Activated T-cell treated with anti-CD3 and anti-CD28 coated beads, Interleukin-2, amount 50 U/mL, for 72 hours (primary cell): ENCODE measurements at regions not wholly inside any gene's neighbourhood (a gene's known extent, or its start where the extent isn't known, plus 50 kb on each side); places are given as distances from the start of the nearest gene placed in this dataset.

Experiments used
- ATAC-seq, 2 donors: fragments of 150-1000 bp; cut with Tn5 transposase; replicated peaks in 1 of 2; 2 replicates each; pipeline ENCODE4 v1.10.0; 2021; ENCODE audit warnings: moderate library complexity in 2 of 2, mild to moderate bottlenecking in 1 of 2
- DNase-seq, 2 donors: peaks; one replicate each; pipeline ENCODE4 v3.0.0; 2021 to 2022; ENCODE audit warnings: mixed read lengths in 1 of 2
- H3K27ac Mint-ChIP-seq: one replicate; pipeline ENCODE4 v1.8.0; 2022; ENCODE audit warnings: mild to moderate bottlenecking, moderate library complexity, mixed read lengths
- H3K27me3 Mint-ChIP-seq: one replicate; pipeline ENCODE4 v1.8.0; 2022; ENCODE audit warnings: low read depth, mixed read lengths
- H3K36me3 Mint-ChIP-seq, 2 donors: one replicate each; pipeline ENCODE4 v1.8.0; 2022; ENCODE audit warnings: mixed read lengths in 2 of 2, mild to moderate bottlenecking in 1 of 2; ENCODE audit not compliant: insufficient read depth in 2 of 2
- H3K4me1 Mint-ChIP-seq: one replicate; pipeline ENCODE4 v1.8.0; 2022; ENCODE audit warnings: low read depth, mixed read lengths
- H3K4me3 Mint-ChIP-seq, 2 donors: one replicate each; pipeline ENCODE4 v1.8.0; 2022; ENCODE audit warnings: mild to moderate bottlenecking in 2 of 2, mixed read lengths in 2 of 2, moderate library complexity in 2 of 2
- H3K9me3 Mint-ChIP-seq, 2 donors: one replicate each; pipeline ENCODE4 v1.8.0; 2022; ENCODE audit warnings: mixed read lengths in 2 of 2

DNA sequence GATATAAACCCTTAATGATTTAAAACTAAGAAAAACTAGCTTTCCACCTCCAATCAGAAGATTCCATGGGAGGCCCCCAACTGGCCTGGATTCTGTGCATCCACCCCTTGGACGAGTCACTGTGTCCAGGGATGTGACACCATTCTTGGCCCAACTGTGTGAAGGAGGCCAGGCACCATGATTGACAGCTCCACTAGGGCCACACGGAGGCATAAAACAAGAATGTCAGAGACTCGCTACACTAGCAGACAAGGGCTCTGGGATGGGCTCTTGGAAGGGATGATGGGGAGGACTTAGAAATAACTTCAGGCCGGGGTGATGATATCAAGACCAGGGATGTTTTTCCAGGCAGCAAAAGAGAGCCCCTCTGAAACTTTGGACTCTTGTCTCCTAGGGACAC is 117.8 kb upstream of the GNAO1 start:
- H3K4me3 Mint-ChIP-seq: no peak overlapping the region
- H3K9me3 Mint-ChIP-seq: no peaks in the 10 kb centered on the region
- H3K36me3 Mint-ChIP-seq: no peaks in the 10 kb centered on the region
- DNase-seq (no peak), ATAC-seq (no peak)
- H3K4me1 Mint-ChIP-seq: no peaks in the 10 kb centered on the region
- H3K27me3 Mint-ChIP-seq: peaks cover 22% of the 10 kb centered on the region
- H3K27ac Mint-ChIP-seq: no peak overlapping the region

DNA sequence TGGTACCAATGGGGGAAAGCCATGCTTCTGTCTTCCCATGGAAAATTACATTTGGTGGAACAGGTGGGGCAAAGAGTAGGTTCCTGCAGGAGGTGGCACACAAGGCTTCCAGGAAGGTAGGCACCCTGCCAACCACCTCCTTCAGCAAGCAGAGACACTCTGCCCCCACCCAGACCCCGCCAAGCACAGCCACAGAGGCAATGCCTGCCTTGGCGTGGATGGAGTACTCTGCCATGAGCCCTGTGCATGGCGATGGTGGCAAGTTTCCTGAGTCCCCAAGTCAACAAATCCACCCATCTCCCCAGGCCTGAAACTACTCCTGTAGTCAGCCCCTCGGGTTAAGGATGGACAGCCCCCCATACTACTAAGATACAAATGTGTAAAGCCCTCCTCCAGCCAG is 119.2 kb upstream of the GNAO1 start:
- Mint-ChIP-seq H3K9me3 (no peaks in the 10 kb centered on the region), H3K27me3 (peaks cover 22% of the 10 kb centered on the region), H3K27ac (no peak overlapping the region), H3K4me1 (no peaks in the 10 kb centered on the region), H3K4me3 (no peak overlapping the region), H3K36me3 (no peaks in the 10 kb centered on the region)
- ATAC-seq (no peak), DNase-seq (no peak)

DNA sequence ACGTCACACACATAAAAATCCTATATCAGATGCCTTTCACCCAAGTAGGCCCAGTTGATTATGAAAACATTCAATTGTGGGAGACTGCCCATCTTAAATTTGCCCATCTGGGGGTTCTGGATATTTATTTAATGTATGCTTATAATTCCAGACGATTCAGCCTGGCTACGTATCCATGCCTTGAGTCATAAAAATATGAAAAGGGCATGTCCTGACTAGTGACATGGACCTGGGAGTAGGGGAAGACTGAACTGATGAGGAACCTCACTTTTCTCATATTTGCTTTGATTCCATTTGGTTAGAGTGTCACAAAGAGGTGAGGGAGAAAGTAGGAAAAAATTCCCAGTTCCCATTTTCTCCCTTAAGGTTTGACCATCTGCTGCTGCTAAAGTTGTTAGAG is 122.5 kb upstream of the GNAO1 start:
- Mint-ChIP-seq H3K27ac (no peak overlapping the region), H3K4me1 (no peaks in the 10 kb centered on the region), H3K36me3 (no peaks in the 10 kb centered on the region), H3K27me3 (peaks cover 9% of the 10 kb centered on the region), H3K9me3 (no peaks in the 10 kb centered on the region), H3K4me3 (no peak overlapping the region)
- DNase-seq (no peak), ATAC-seq (no peak)

DNA sequence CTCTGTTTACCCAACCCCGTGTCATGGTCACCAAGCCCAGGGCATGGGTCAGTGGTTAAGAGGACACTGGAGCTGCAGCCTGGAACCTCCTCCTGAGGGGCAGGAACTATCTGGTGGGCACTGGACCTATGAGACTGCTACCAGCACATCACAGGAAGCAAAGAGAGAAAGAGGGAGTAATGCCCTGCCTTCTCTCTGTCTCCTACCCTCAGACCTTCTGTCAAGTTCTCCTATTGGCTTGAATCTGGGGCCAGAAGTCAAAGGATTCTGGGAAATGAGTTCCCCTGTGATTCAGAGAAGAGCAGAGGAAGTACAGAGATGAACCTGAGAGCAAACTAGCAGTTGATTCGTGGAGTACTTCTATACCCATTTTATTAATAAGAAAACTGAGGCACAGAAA is 123.0 kb upstream of the GNAO1 start:
- no peak for ATAC-seq
- no peak for DNase-seq
- H3K36me3 Mint-ChIP-seq: no peaks in the 10 kb centered on the region
- no peak overlapping the region for H3K27ac Mint-ChIP-seq
- no peaks in the 10 kb centered on the region for H3K9me3 Mint-ChIP-seq
- no peak overlapping the region for H3K4me3 Mint-ChIP-seq
- no peaks in the 10 kb centered on the region for H3K4me1 Mint-ChIP-seq
- H3K27me3 Mint-ChIP-seq: peaks cover 9% of the 10 kb centered on the region

DNA sequence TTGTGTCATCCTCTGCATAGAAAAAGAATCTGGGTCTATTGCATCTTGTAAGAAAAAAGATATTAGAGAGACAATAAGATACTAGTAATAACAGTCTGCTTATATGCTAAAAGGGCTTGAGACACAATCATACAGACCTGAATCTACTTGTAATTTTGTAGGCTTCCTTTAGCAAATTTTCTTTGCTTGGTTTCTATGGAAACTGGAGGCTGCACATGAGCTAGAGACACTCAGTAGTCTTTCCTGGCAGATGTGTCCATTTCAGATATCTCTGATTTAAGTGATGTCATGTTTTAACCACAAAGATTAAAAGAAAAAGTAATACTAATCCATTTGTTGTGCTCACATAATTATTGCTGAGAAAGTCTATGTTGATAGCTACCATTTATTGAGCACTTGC is 123.9 kb upstream of the GNAO1 start:
- Mint-ChIP-seq H3K4me1 (no peaks in the 10 kb centered on the region), H3K9me3 (no peaks in the 10 kb centered on the region), H3K27me3 (peaks cover 9% of the 10 kb centered on the region), H3K27ac (no peak overlapping the region), H3K36me3 (no peaks in the 10 kb centered on the region), H3K4me3 (no peak overlapping the region)
- DNase-seq (no peak), ATAC-seq (no peak)

- Mint-ChIP-seq H3K27me3 (peaks cover 9% of the 10 kb centered on the region), H3K9me3 (no peaks in the 10 kb centered on the region), H3K36me3 (no peaks in the 10 kb centered on the region)
Observed at GRCh38 chr16:56066617-56067016, 124.7 kb upstream of the GNAO1 start.

GRCh38 chr16:56063111-56063510 is 128.2 kb upstream of the GNAO1 start:
- H3K27ac Mint-ChIP-seq: no peak overlapping the region
- H3K4me1 Mint-ChIP-seq: no peaks in the 10 kb centered on the region
- no peak for DNase-seq
- H3K27me3 Mint-ChIP-seq: no peaks in the 10 kb centered on the region
- H3K4me3 Mint-ChIP-seq: no peak overlapping the region
- no peaks in the 10 kb centered on the region for H3K9me3 Mint-ChIP-seq
- no peak for ATAC-seq
- no peaks in the 10 kb centered on the region for H3K36me3 Mint-ChIP-seq

More at GRCh38 chr16:56066617-56067016, 124.7 kb upstream of the GNAO1 start:
- ATAC-seq: no peak
- H3K4me3 Mint-ChIP-seq: no peak overlapping the region
- no peak for DNase-seq
- H3K27ac Mint-ChIP-seq: no peak overlapping the region
- no peaks in the 10 kb centered on the region for H3K4me1 Mint-ChIP-seq

- no peaks in the 10 kb centered on the region for H3K4me1 Mint-ChIP-seq
- no peaks in the 10 kb centered on the region for H3K36me3 Mint-ChIP-seq
- H3K27me3 Mint-ChIP-seq: peaks cover 16% of the 10 kb centered on the region
- peaks cover 0 to 3% of the 10 kb centered on the region in 2 donors for H3K9me3 Mint-ChIP-seq
- H3K27ac Mint-ChIP-seq: no peak overlapping the region
- DNase-seq (no peak), ATAC-seq (no peak)
- H3K4me3 Mint-ChIP-seq: no peak overlapping the region
Observed at GRCh38 chr16:56057151-56057550, 134.1 kb upstream of the GNAO1 start.

DNA sequence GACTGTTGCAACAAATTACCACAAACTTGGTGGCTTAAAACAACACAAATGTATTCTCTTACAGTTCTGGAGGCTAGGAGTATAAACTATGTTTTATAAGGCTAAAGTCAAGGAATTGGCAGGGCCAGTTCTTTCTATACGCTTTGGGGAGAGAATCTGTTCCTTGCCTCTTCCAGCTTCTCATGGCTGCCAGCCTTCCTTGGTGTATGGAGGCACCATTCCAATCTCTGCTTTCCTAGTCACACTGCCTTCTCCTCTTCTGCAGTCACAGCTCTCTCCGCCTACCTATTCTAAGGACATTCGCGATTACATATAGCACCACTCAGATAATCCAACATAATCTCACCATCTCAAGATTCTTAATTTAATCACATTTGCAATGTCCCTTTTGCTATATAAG is 140.4 kb upstream of the GNAO1 start:
- ATAC-seq: no peak
- H3K4me1 Mint-ChIP-seq: no peaks in the 10 kb centered on the region
- no peaks in the 10 kb centered on the region for H3K36me3 Mint-ChIP-seq
- H3K27ac Mint-ChIP-seq: no peak overlapping the region
- H3K4me3 Mint-ChIP-seq: no peak overlapping the region
- no peak for DNase-seq
- H3K27me3 Mint-ChIP-seq: peaks cover 19% of the 10 kb centered on the region
- peaks cover 0 to 3% of the 10 kb centered on the region in 2 donors for H3K9me3 Mint-ChIP-seq

GRCh38 chr16:56048425-56049105 is 142.7 kb upstream of the GNAO1 start:
- Mint-ChIP-seq H3K27ac (no peak overlapping the region), H3K9me3 (peaks cover 0 to 3% of the 10 kb centered on the region in 2 donors), H3K4me3 (peak overlapping the region in 1 of 2 donors; percentile 58), H3K36me3 (no peaks in the 10 kb centered on the region), H3K4me1 (no peaks in the 10 kb centered on the region), H3K27me3 (peaks cover 11% of the 10 kb centered on the region)
- no peak for DNase-seq
- no peak for ATAC-seq

- H3K9me3 Mint-ChIP-seq: no peaks in the 10 kb centered on the region
- ATAC-seq: no peak
- peaks cover 19% of the 10 kb centered on the region for H3K27me3 Mint-ChIP-seq
- no peaks in the 10 kb centered on the region for H3K4me1 Mint-ChIP-seq
- no peak overlapping the region for H3K4me3 Mint-ChIP-seq
- DNase-seq: no peak
- no peak overlapping the region for H3K27ac Mint-ChIP-seq
- H3K36me3 Mint-ChIP-seq: no peaks in the 10 kb centered on the region
Observed at GRCh38 chr16:56047307-56048234, 143.7 kb upstream of the GNAO1 start.

DNA sequence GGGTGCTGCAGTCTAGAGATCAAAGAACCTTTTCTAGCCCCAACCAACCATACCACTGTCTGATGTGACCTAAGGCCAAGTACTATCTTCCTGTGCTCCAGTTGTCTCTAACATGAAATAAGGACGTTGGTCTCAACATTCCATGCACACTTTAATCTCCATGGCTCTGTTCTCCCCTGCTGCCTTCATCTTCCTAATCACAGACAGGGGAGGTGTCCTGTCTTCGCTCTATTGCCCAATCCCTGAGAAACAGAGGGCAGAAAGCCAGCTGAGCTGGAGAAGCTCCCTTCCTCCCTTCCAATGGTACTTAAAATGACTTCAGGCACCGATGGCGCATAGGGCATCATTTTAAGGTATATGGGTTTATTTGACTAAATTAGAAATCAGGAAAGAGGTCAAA is 148.9 kb upstream of the GNAO1 start:
- H3K27me3 Mint-ChIP-seq: peaks cover 33% of the 10 kb centered on the region
- peaks cover 3 to 5% of the 10 kb centered on the region in 2 donors for H3K9me3 Mint-ChIP-seq
- H3K27ac Mint-ChIP-seq: no peak overlapping the region
- peaks cover 3% of the 10 kb centered on the region in 2 donors for H3K36me3 Mint-ChIP-seq
- DNase-seq (no peak), ATAC-seq (no peak)
- H3K4me3 Mint-ChIP-seq: no peak overlapping the region
- no peaks in the 10 kb centered on the region for H3K4me1 Mint-ChIP-seq

GRCh38 chr16:56041556-56042140 is 149.6 kb upstream of the GNAO1 start:
- peaks cover 26% of the 10 kb centered on the region for H3K27me3 Mint-ChIP-seq
- DNase-seq (peak; percentile 28 to 31), ATAC-seq (peak; percentile 72 to 80)
- H3K36me3 Mint-ChIP-seq: peaks cover 5 to 7% of the 10 kb centered on the region in 2 donors
- H3K9me3 Mint-ChIP-seq: peaks cover 3 to 7% of the 10 kb centered on the region in 2 donors
- H3K4me3 Mint-ChIP-seq: no peak overlapping the region
- no peaks in the 10 kb centered on the region for H3K4me1 Mint-ChIP-seq
- H3K27ac Mint-ChIP-seq: no peak overlapping the region
